PFSK-1 (cell line): ENCODE measurements at regions not wholly inside any gene's neighbourhood (a gene's known extent, or its start where the extent isn't known, plus 50 kb on each side); places are given as distances from the start of the nearest gene placed in this dataset.

Source experiments
- FOXP2 ChIP-seq: optimal IDR thresholded peaks from 2 replicates; pipeline ENCODE3; 2011; ENCODE audit warnings: borderline replicate concordance, control low read depth, inconsistent platforms; ENCODE audit not compliant: insufficient read depth; ENCODE audit errors: extremely low read length, extremely low read depth
- POLR2AphosphoS5 ChIP-seq: IDR thresholded peaks from 2 replicates; pipeline ENCODE4 v1.6.1; 2012; ENCODE audit warnings: low read depth, mild to moderate bottlenecking, control low read depth, low read length, moderate library complexity
- REST ChIP-seq, 2 experiments: IDR thresholded peaks; 2 replicates each; pipeline versions ENCODE4 v1.6.1 to v1.8.0; 2011 to 2012; ENCODE audit warnings: low read depth in 2 of 2, low read length in 2 of 2, control low read depth in 1 of 2, inconsistent platforms in 1 of 2, mild to moderate bottlenecking in 1 of 2, moderate library complexity in 1 of 2; ENCODE audit not compliant: insufficient read depth in 1 of 2
- SIN3A ChIP-seq: IDR thresholded peaks from 2 replicates; pipeline ENCODE4 v1.6.1; 2012; ENCODE audit warnings: mild to moderate bottlenecking, low read length, moderate library complexity, borderline replicate concordance; ENCODE audit not compliant: insufficient read depth
- TAF1 ChIP-seq: IDR thresholded peaks from 2 replicates; pipeline ENCODE4 v1.6.1; 2012; ENCODE audit warnings: low read length, control low read depth, borderline replicate concordance; ENCODE audit not compliant: insufficient read depth

- no peak for TF ChIP-seq TAF1
- TF ChIP-seq REST (IDR thresholded peaks at IDR 0.05; ENCODE audit: insufficient read depth in 1 of 2, low read depth in 2 of 2, low read length in 2 of 2): no peak
- TF ChIP-seq FOXP2: no peak
- TF ChIP-seq POLR2AphosphoS5: no peak
- TF ChIP-seq SIN3A: no peak
Observed at GRCh38 chr20:25985597-25985996, 288.9 kb upstream of the ZNF337 start.

GRCh38 chr20:25984933-25985332, 288.3 kb upstream of the ZNF337 start:
- TF ChIP-seq SIN3A (no peak), REST (IDR thresholded peaks at IDR 0.05; ENCODE audit: insufficient read depth in 1 of 2, low read depth in 2 of 2, low read length in 2 of 2) (no peak), TAF1 (no peak), FOXP2 (no peak), POLR2AphosphoS5 (no peak)

GRCh38 chr20:25867776-25868649, 171.4 kb upstream of the ZNF337 start:
- no peak for TF ChIP-seq SIN3A
- no peak for TF ChIP-seq POLR2AphosphoS5
- no peak for TF ChIP-seq TAF1
- no peak for TF ChIP-seq FOXP2
- TF ChIP-seq REST (IDR thresholded peaks at IDR 0.05; ENCODE audit: insufficient read depth in 1 of 2, low read depth in 2 of 2, low read length in 2 of 2): no peak

- TF ChIP-seq FOXP2 (no peak), REST (IDR thresholded peaks at IDR 0.05; ENCODE audit: insufficient read depth in 1 of 2, low read depth in 2 of 2, low read length in 2 of 2) (no peak), TAF1 (no peak), POLR2AphosphoS5 (no peak), SIN3A (no peak)
Observed at GRCh38 chr20:25865715-25866656, 169.3 kb upstream of the ZNF337 start.
